Calu3 (cell line): ENCODE measurements at regions not wholly inside any gene's neighbourhood (a gene's known extent, or its start where the extent isn't known, plus 50 kb on each side); places are given as distances from the start of the nearest gene placed in this dataset.
A peak's percentile ranks its signal among the peaks of the same experiment; 100 is the strongest.

Experiments
- BruUV-seq: library from RNA; stranded (reverse); fragments of 400-500 nt; replicated peaks from 2 replicates; lab custom pipeline; 2021; lab: Mats Ljungman, UMichigan
- CTCF ChIA-PET: fragments of 300-600 bp; sonication (Branson Sonifier 250); formaldehyde crosslinking; loops from one replicate; lab custom pipeline; 2022; ENCODE audit warnings: antibody characterized with exemption; lab: Charles Lee
- DNase-seq: peaks from one replicate; pipeline ENCODE4 v3.0.0; 2022
- H3K27ac Mint-ChIP-seq: one replicate; pipeline ENCODE4 v1.8.0; 2022; ENCODE audit warnings: mixed read lengths; ENCODE audit not compliant: unreplicated experiment
- H3K27me3 Mint-ChIP-seq: one replicate; pipeline ENCODE4 v1.8.0; 2022; ENCODE audit warnings: mixed read lengths; ENCODE audit not compliant: unreplicated experiment
- H3K36me3 Mint-ChIP-seq: one replicate; pipeline ENCODE4 v1.8.0; 2022; ENCODE audit warnings: mild to moderate bottlenecking, moderate library complexity, mixed read lengths; ENCODE audit not compliant: insufficient read depth, unreplicated experiment
- H3K4me1 Mint-ChIP-seq: one replicate; pipeline ENCODE4 v1.8.0; 2022; ENCODE audit warnings: mild to moderate bottlenecking, low read depth, mixed read lengths; ENCODE audit not compliant: unreplicated experiment
- H3K4me3 Mint-ChIP-seq: one replicate; pipeline ENCODE4 v1.8.0; 2022; ENCODE audit warnings: mild to moderate bottlenecking, low read depth, moderate library complexity, mixed read lengths; ENCODE audit not compliant: unreplicated experiment
- H3K9me3 Mint-ChIP-seq: one replicate; pipeline ENCODE4 v1.8.0; 2022; ENCODE audit warnings: low read depth, mixed read lengths; ENCODE audit not compliant: unreplicated experiment
- intact Hi-C: fragments of 100-400 bp; cut with micrococcal nuclease; formaldehyde crosslinking; loops from one replicate; pipeline ENCODE4 v1.10.0; 2022; ENCODE audit not compliant: unreplicated experiment
- TF ChIP-seq, protein P1 (sequence below): fragments of 200-600 bp; IDR thresholded peaks from one replicate; pipeline ENCODE4 v1.8.0; 2022; ENCODE audit warnings: antibody characterized with exemption; ENCODE audit not compliant: unreplicated experiment

DNA sequence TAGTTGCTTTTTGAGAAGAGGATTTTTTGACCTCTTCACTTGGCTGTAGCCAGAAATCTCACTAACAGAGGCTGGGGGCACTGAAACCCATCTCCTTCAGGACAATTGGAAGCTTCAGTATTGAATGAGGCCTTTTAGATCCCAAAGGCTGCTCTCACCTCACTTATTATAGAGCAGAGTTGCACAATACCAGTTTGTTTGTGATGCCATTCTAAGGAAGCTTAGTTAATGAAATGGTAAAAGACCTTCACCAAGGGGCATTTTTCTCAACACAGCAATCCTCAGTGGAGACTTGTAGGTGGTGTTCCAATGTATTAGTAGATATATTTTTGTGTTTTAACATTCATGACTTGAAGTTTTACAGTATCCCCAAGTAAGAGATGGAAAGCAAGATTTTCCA is 71.0 kb upstream of the RFX8 start:
- H3K9me3 Mint-ChIP-seq = peaks cover 4% of the 10 kb centered on the region
- no peak overlapping the region for H3K4me3 Mint-ChIP-seq
- no peaks in the 10 kb centered on the region for H3K36me3 Mint-ChIP-seq
- H3K4me1 Mint-ChIP-seq = peaks cover 19% of the 10 kb centered on the region
- peak overlapping the region; percentile 54 for H3K27ac Mint-ChIP-seq
- BruUV-seq = no TSS peak
- no peaks in the 10 kb centered on the region for H3K27me3 Mint-ChIP-seq
- no peak for DNase-seq
- TF ChIP-seq, protein P1, sequence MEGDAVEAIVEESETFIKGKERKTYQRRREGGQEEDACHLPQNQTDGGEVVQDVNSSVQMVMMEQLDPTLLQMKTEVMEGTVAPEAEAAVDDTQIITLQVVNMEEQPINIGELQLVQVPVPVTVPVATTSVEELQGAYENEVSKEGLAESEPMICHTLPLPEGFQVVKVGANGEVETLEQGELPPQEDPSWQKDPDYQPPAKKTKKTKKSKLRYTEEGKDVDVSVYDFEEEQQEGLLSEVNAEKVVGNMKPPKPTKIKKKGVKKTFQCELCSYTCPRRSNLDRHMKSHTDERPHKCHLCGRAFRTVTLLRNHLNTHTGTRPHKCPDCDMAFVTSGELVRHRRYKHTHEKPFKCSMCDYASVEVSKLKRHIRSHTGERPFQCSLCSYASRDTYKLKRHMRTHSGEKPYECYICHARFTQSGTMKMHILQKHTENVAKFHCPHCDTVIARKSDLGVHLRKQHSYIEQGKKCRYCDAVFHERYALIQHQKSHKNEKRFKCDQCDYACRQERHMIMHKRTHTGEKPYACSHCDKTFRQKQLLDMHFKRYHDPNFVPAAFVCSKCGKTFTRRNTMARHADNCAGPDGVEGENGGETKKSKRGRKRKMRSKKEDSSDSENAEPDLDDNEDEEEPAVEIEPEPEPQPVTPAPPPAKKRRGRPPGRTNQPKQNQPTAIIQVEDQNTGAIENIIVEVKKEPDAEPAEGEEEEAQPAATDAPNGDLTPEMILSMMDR = no peak
- CTCF ChIA-PET = interaction anchor here (1.2 kb wide), 1 partner anchor 27 kb away, joined by 3 read pairs; no protein-coding TSS in a partner anchor
- intact Hi-C loops = no loop called here

- intact Hi-C loops = no loop called here
- Mint-ChIP-seq H3K27me3 (no peaks in the 10 kb centered on the region), H3K4me1 (peaks cover 8% of the 10 kb centered on the region), H3K4me3 (no peak overlapping the region), H3K27ac (no peak overlapping the region), H3K36me3 (no peaks in the 10 kb centered on the region), H3K9me3 (peaks cover 4% of the 10 kb centered on the region)
- TF ChIP-seq, protein P1 = no peak
- no TSS peak for BruUV-seq
- CTCF ChIA-PET = no interaction called here
- peak; percentile 8 for DNase-seq
Measured at GRCh38 chr2:101540518-101540917, 65.6 kb upstream of the RFX8 start.

DNA sequence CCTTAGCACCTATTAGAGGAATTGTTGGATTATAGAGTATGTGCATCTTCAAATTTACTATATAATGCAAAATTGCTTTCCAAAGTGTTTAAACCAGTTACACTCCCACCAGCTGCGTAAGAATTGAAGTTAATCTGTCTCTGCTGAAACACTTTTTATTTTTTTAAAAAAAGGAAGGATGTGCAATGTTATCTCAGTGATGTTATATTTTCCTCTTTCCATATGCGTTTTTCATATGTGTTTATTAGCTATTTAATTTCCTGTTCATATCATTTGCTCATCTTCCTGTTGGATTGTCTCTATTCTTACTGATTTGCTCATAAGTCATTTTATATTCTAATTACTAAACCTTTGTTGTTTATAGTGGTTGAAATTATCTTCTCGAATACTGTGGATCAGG is 63.2 kb upstream of the RFX8 start:
- intact Hi-C loops = no loop called here

DNA sequence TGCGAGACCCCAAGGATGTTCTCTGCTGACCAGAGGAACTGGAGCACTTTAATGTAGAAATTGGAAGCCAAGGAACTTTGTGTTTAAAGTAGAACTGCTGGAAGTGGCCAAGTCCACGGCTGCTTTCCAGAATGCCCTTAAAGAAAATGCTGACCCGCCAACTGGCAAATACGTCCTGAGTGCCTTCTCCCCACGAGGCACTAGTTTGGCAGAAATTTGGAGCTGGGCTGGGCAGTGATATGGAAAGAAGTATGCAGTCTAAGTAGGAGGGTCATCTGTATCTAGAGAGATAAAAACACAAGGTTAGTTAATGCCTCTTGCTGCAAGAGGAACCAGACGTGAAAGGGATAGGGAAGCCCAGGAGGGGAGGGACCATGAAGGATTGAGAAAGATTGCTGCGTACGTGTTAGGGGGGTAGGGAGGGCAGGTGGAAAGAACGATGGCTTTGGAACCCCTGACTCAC is 59.3 kb upstream of the RFX8 start:
- Mint-ChIP-seq H3K27me3 (no peaks in the 10 kb centered on the region), H3K9me3 (no peaks in the 10 kb centered on the region), H3K4me3 (no peak overlapping the region), H3K36me3 (no peaks in the 10 kb centered on the region), H3K27ac (no peak overlapping the region), H3K4me1 (no peaks in the 10 kb centered on the region)
- intact Hi-C loops = no loop called here
- DNase-seq = no peak
- TF ChIP-seq, protein P1 = no peak
- CTCF ChIA-PET = no interaction called here
- no TSS peak for BruUV-seq

More for the DNA sequence above, 63.2 kb upstream of the RFX8 start:
- no peaks in the 10 kb centered on the region for H3K4me1 Mint-ChIP-seq
- no TSS peak for BruUV-seq
- TF ChIP-seq, protein P1 = no peak
- no peak overlapping the region for H3K27ac Mint-ChIP-seq
- CTCF ChIA-PET = no interaction called here
- no peak overlapping the region for H3K4me3 Mint-ChIP-seq
- H3K27me3 Mint-ChIP-seq = no peaks in the 10 kb centered on the region
- H3K9me3 Mint-ChIP-seq = no peaks in the 10 kb centered on the region
- DNase-seq = no peak
- no peaks in the 10 kb centered on the region for H3K36me3 Mint-ChIP-seq
